ENCODE measurements at regions not wholly inside any gene's neighbourhood (a gene's known extent, or its start where the extent isn't known, plus 50 kb on each side); places are given as distances from the start of the nearest gene placed in this dataset.
"Not testable (repeated sequence)": the region's sequence is repeated elsewhere in the genome, so short reads cannot be mapped to it uniquely, and the experiment has no call there.

DNA sequence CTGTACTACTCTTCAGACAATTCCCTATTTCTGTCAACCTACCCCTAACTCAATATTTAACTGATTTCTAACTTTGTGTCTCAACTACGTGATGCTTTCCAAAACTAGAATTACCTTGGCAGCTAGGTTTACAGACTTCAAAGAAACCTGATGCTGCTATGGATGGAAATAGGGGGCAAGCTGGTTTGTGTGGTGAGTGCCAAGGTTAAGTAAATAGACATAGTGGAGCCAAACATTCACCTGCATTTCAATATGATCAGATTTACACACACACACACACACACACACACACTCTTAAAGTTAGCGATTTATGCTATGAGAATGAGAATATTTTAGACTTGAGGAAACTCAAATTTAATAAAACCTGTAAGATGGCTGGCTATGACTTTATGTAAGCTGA lies 52.1 kb upstream of the POMZP3 start:
- not testable (repeated sequence) for DNase-seq (ENCODE audit: low read depth); H3K4me3 ChIP-seq (ENCODE audit: low read length)

DNA sequence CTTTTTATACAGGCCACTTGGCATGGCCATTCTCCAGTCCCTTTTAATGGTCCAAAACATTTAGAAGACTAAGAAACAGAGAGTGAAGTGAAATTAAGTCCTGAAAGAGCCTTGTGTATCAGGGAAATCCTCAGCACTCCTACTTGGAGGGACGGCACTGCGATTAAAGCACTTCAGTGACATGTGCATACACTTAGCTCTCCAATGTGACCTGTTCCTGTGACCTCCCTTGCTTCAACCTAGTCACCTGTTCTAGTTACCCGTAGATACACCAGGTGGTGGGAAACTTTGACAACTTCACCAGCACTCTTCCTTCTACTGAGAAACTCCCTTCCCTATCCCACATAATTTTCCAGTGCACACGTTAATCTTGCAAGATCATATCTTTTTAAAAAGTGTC lies 51.4 kb upstream of the POMZP3 start:
- not testable (repeated sequence) for H3K4me3 ChIP-seq (ENCODE audit: low read length); DNase-seq (ENCODE audit: low read depth)

DNA sequence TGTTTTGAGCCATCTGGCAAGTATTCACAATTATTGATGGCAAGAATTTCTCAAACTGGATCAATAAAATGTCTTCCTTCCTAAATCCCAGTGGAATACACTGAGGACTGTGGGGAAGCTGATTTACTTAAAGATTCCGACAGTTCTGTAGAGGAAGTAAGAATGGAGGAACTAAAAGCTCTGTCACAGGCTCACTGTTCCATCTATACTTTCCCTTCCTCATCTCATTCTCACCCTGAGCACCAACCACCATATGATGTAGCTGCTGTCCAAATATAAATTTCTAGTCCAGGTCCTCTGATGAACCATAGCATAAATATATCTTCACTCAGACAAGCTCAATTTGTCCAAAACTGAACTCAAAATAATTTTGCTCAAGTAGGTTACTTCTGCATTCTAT lies 49.8 kb upstream of the POMZP3 start:
- not testable (repeated sequence) for DNase-seq (ENCODE audit: low read depth); H3K4me3 ChIP-seq (ENCODE audit: low read length)
